KMS-11 (cell line): ENCODE measurements at regions not wholly inside any gene's neighbourhood (a gene's known extent, or its start where the extent isn't known, plus 50 kb on each side); places are given as distances from the start of the nearest gene placed in this dataset.

ENCODE experiments used
- H2AFZ ChIP-seq: fragments of 200-600 bp; sonication (generic); 2 replicates; pipeline ENCODE4 v1.6.1; 2016; ENCODE audit warnings: antibody characterized with exemption, mixed run types, low read depth
- H3K27ac ChIP-seq: fragments of 200-600 bp; sonication (generic); 2 replicates; pipeline ENCODE4 v1.6.1; 2016; ENCODE audit warnings: mild to moderate bottlenecking, mixed run types
- H3K27me3 ChIP-seq: fragments of 200-600 bp; sonication (generic); 2 replicates; pipeline ENCODE4 v1.6.1; 2017; ENCODE audit warnings: mild to moderate bottlenecking, low read depth, mixed run types, moderate library complexity; ENCODE audit not compliant: insufficient read depth
- H3K36me3 ChIP-seq: fragments of 200-600 bp; sonication (generic); 2 replicates; pipeline ENCODE4 v1.6.1; 2017; ENCODE audit warnings: mild to moderate bottlenecking, mixed run types; ENCODE audit not compliant: insufficient read depth
- H3K4me1 ChIP-seq: fragments of 200-600 bp; sonication (generic); 2 replicates; pipeline ENCODE4 v1.6.1; 2016; ENCODE audit warnings: mild to moderate bottlenecking, low read depth, mixed run types; ENCODE audit not compliant: poor library complexity, severe bottlenecking
- H3K4me2 ChIP-seq: fragments of 200-600 bp; sonication (generic); 2 replicates; pipeline ENCODE4 v1.7.0; 2016; ENCODE audit warnings: mild to moderate bottlenecking, mixed run types
- H3K4me3 ChIP-seq: fragments of 200-600 bp; sonication (generic); IDR thresholded peaks from 2 replicates; pipeline ENCODE4 v1.6.1; 2017; ENCODE audit warnings: low read depth, low read length, mixed read lengths; ENCODE audit not compliant: insufficient read depth
- H3K79me2 ChIP-seq: fragments of 200-600 bp; sonication (generic); 2 replicates; pipeline ENCODE4 v1.6.1; 2016; ENCODE audit warnings: low read depth, mixed run types; ENCODE audit not compliant: insufficient read depth
- H3K9ac ChIP-seq: fragments of 200-600 bp; sonication (generic); 2 replicates; pipeline ENCODE4 v1.6.1; 2016; ENCODE audit warnings: mild to moderate bottlenecking, mixed run types
- H4K20me1 ChIP-seq: fragments of 200-600 bp; sonication (generic); 2 replicates; pipeline ENCODE4 v1.6.1; 2016; ENCODE audit warnings: mild to moderate bottlenecking, mixed run types; ENCODE audit not compliant: insufficient read depth
- TF ChIP-seq, protein P1 (sequence below): fragments of 200-600 bp; sonication (generic); conservative IDR thresholded peaks from 2 replicates; pipeline ENCODE4 v1.6.1; 2017; ENCODE audit warnings: low read depth, mild to moderate bottlenecking, antibody characterized with exemption, low read length, moderate library complexity, mixed read lengths

DNA sequence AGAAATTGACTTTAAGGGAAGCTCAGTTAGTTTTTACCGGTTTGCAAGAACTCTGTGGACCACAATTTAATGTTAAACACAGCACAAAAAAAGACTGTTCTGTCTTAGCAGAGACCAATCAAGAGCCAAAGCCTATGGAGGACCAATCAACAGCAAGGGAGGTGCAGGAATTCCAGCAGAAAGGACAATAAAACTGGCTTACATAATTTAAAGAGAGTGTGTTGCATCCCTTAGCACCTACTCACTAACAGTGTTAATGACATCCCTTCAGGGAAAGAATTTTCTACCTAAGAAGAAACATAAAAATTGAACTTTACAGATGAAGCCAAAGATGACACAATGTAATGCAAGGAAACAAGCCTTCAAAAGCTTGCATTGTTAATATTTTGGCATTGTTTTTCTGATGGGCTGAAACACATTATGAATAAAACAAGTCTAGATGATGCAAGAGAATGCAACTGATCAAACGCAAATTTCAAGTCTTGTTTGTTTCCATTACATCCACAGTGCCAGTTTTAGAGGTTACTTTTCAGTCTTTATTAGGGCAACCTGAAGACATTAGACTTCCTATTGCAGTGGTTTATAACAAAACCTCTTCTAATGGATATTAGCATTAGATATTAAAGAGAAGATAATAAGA is 111.3 kb upstream of the FST start:
- TF ChIP-seq, protein P1, sequence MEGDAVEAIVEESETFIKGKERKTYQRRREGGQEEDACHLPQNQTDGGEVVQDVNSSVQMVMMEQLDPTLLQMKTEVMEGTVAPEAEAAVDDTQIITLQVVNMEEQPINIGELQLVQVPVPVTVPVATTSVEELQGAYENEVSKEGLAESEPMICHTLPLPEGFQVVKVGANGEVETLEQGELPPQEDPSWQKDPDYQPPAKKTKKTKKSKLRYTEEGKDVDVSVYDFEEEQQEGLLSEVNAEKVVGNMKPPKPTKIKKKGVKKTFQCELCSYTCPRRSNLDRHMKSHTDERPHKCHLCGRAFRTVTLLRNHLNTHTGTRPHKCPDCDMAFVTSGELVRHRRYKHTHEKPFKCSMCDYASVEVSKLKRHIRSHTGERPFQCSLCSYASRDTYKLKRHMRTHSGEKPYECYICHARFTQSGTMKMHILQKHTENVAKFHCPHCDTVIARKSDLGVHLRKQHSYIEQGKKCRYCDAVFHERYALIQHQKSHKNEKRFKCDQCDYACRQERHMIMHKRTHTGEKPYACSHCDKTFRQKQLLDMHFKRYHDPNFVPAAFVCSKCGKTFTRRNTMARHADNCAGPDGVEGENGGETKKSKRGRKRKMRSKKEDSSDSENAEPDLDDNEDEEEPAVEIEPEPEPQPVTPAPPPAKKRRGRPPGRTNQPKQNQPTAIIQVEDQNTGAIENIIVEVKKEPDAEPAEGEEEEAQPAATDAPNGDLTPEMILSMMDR = no peak
- Histone ChIP-seq H3K4me2 (no peak overlapping the region), H3K9ac (no peak overlapping the region), H3K4me1 (no peaks in the 10 kb centered on the region), H3K36me3 (no peaks in the 10 kb centered on the region), H3K79me2 (no peaks in the 10 kb centered on the region), H3K27ac (no peak overlapping the region), H2AFZ (no peak overlapping the region), H4K20me1 (no peaks in the 10 kb centered on the region), H3K27me3 (no peaks in the 10 kb centered on the region), H3K4me3 (no peak overlapping the region)

GRCh38 chr5:53369681-53370080 is 110.7 kb upstream of the FST start:
- H2AFZ ChIP-seq = no peak overlapping the region
- no peaks in the 10 kb centered on the region for H3K27me3 ChIP-seq
- no peaks in the 10 kb centered on the region for H3K36me3 ChIP-seq
- H3K4me1 ChIP-seq = no peaks in the 10 kb centered on the region
- no peak overlapping the region for H3K9ac ChIP-seq
- no peaks in the 10 kb centered on the region for H3K79me2 ChIP-seq
- TF ChIP-seq, protein P1 = no peak
- H3K4me2 ChIP-seq = no peak overlapping the region
- H4K20me1 ChIP-seq = no peaks in the 10 kb centered on the region
- H3K27ac ChIP-seq = no peak overlapping the region
- no peak overlapping the region for H3K4me3 ChIP-seq

DNA sequence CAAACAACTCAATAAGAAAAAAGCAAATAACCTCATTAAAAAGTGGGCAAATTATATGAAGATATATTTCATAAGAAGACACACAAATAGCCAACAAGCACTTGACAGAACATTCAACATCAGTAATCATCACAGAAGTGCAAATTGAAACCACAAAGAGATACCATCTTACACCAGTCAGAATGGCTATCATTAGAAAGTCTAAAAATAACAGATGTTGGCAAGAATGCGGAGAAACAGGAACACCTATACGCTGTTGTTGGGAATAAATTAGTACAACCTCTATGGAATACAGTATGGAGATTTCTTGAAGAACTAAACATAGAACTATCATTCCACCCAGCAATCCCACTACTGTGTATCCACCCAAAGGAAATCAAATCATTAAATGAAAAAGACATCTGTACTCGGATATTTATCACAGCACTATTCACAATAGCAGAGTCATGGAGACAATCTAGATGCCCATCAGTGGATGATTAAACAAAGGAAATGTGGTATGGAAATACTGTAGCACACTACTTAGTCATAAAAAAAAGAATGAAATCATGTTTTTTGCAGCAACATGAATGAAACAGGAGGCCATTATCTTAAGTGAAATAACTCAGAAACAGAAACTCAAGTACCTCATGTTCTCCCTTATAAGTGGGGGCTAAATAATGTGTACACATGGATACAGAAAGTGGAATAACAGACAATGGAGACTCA is 106.8 kb upstream of the FST start:
- no peak overlapping the region for H3K27ac ChIP-seq
- no peaks in the 10 kb centered on the region for H3K79me2 ChIP-seq
- TF ChIP-seq, protein P1 = no peak
- H3K27me3 ChIP-seq = no peaks in the 10 kb centered on the region
- no peaks in the 10 kb centered on the region for H3K36me3 ChIP-seq
- no peaks in the 10 kb centered on the region for H4K20me1 ChIP-seq
- no peak overlapping the region for H3K4me3 ChIP-seq
- no peak overlapping the region for H2AFZ ChIP-seq
- no peak overlapping the region for H3K4me2 ChIP-seq
- H3K9ac ChIP-seq = no peak overlapping the region
- no peaks in the 10 kb centered on the region for H3K4me1 ChIP-seq

DNA sequence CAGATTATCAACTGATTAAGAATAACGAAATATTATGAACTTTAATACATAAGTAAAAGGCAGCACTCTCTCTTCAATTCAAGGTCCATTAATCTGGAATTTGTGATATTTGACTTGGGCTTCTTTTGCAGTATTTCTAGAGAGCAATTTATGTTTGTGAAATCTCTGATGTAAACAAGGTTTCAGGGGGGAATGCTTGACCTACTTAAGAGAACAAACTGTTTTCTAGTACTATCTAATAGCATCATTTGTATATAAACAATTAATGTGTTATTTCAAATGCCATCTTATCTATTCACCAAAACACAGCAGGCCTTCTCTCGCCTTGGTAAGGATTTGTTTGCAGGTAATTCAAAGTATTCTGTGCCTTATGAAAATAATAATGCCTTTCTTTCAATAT is 103.6 kb upstream of the FST start:
- no peaks in the 10 kb centered on the region for H3K27me3 ChIP-seq
- H3K9ac ChIP-seq = no peak overlapping the region
- TF ChIP-seq, protein P1 = no peak
- no peak overlapping the region for H3K27ac ChIP-seq
- H3K36me3 ChIP-seq = no peaks in the 10 kb centered on the region
- no peak overlapping the region for H3K4me3 ChIP-seq
- H4K20me1 ChIP-seq = no peaks in the 10 kb centered on the region
- no peak overlapping the region for H3K4me2 ChIP-seq
- no peaks in the 10 kb centered on the region for H3K79me2 ChIP-seq
- no peak overlapping the region for H2AFZ ChIP-seq
- H3K4me1 ChIP-seq = no peaks in the 10 kb centered on the region
